ENCODE measurements at regions not wholly inside any gene's neighbourhood (a gene's known extent, or its start where the extent isn't known, plus 50 kb on each side); places are given as distances from the start of the nearest gene placed in this dataset.
"Not testable (repeated sequence)": the region's sequence is repeated elsewhere in the genome, so short reads cannot be mapped to it uniquely, and the experiment has no call there.

GRCh38 chr1:2851918-2852317 lies 50.4 kb upstream of the TTC34 start:
- H2AFZ ChIP-seq; DNase-seq; intact Hi-C loops (cut with micrococcal nuclease; ENCODE audit: unreplicated experiment); H3K4me3 ChIP-seq; H3K79me2 ChIP-seq (ENCODE audit: low read depth); H3K9me2 ChIP-seq (ENCODE audit: insufficient read depth); CTCF ChIA-PET; POLR2A ChIA-PET (ENCODE audit: unreplicated experiment); H3K36me3 ChIP-seq (ENCODE audit: low read depth); H4K20me1 ChIP-seq (ENCODE audit: insufficient read depth); H3K27ac ChIP-seq; H3F3A ChIP-seq (ENCODE audit: insufficient read depth, low read depth); BruUV-seq (replicated peaks); H3K9me3 ChIP-seq (ENCODE audit: insufficient read depth, low read depth); H3K4me1 ChIP-seq (replicated peaks; ENCODE audit: insufficient read depth); H3K4me2 ChIP-seq: not testable (repeated sequence)
- peaks cover 90% of the 10 kb centered on the region for H3K27me3 ChIP-seq (ENCODE audit: insufficient read depth, low read depth)

GRCh38 chr1:2853711-2854110 lies 52.2 kb upstream of the TTC34 start:
- no peaks in the 10 kb centered on the region for H3K4me1 ChIP-seq (replicated peaks; ENCODE audit: insufficient read depth)
- H3K27me3 ChIP-seq (ENCODE audit: insufficient read depth, low read depth), result peaks cover 90% of the 10 kb centered on the region
- no peaks in the 10 kb centered on the region for H3K79me2 ChIP-seq (ENCODE audit: low read depth)
- TF ChIP-seq CTCF (conservative IDR thresholded peaks at IDR 0.05), result no peak
- no peak for TF ChIP-seq EZH2 (IDR thresholded peaks at IDR 0.05; ENCODE audit: low read depth)
- H3K4me2 ChIP-seq, result no peak overlapping the region
- H3F3A ChIP-seq (ENCODE audit: insufficient read depth, low read depth), result no peaks in the 10 kb centered on the region
- no peak overlapping the region for H3K4me3 ChIP-seq
- CTCF ChIA-PET, result no interaction called here
- H4K20me1 ChIP-seq (ENCODE audit: insufficient read depth), result no peaks in the 10 kb centered on the region
- BruUV-seq (replicated peaks), result no TSS peak
- POLR2A ChIA-PET (ENCODE audit: unreplicated experiment), result no interaction called here
- intact Hi-C loops (cut with micrococcal nuclease; ENCODE audit: unreplicated experiment), result no loop called here
- no peaks in the 10 kb centered on the region for H3K36me3 ChIP-seq (ENCODE audit: low read depth)
- H2AFZ ChIP-seq, result no peak overlapping the region
- no peak for DNase-seq
- H3K9me3 ChIP-seq (ENCODE audit: insufficient read depth, low read depth), result no peaks in the 10 kb centered on the region
- H3K27ac ChIP-seq, result no peak overlapping the region
- H3K9me2 ChIP-seq (ENCODE audit: insufficient read depth), result no peaks in the 10 kb centered on the region

- no peaks in the 10 kb centered on the region for H3K9me2 ChIP-seq (ENCODE audit: insufficient read depth)
- no peaks in the 10 kb centered on the region for H4K20me1 ChIP-seq (ENCODE audit: insufficient read depth)
- H2AFZ ChIP-seq, result no peak overlapping the region
- H3K36me3 ChIP-seq (ENCODE audit: low read depth), result no peaks in the 10 kb centered on the region
- DNase-seq, result no peak
- no peaks in the 10 kb centered on the region for H3K4me1 ChIP-seq (replicated peaks; ENCODE audit: insufficient read depth)
- no peaks in the 10 kb centered on the region for H3K9me3 ChIP-seq (ENCODE audit: insufficient read depth, low read depth)
- no peak overlapping the region for H3K4me2 ChIP-seq
- intact Hi-C loops (cut with micrococcal nuclease; ENCODE audit: unreplicated experiment), result no loop called here
- POLR2A ChIA-PET (ENCODE audit: unreplicated experiment), result no interaction called here
- no peaks in the 10 kb centered on the region for H3K79me2 ChIP-seq (ENCODE audit: low read depth)
- H3K4me3 ChIP-seq, result no peak overlapping the region
- TF ChIP-seq EZH2 (IDR thresholded peaks at IDR 0.05; ENCODE audit: low read depth), result no peak
- H3K27me3 ChIP-seq (ENCODE audit: insufficient read depth, low read depth), result peaks cover 87% of the 10 kb centered on the region
- BruUV-seq (replicated peaks), result no TSS peak
- no peaks in the 10 kb centered on the region for H3F3A ChIP-seq (ENCODE audit: insufficient read depth, low read depth)
- H3K27ac ChIP-seq, result no peak overlapping the region
- CTCF ChIA-PET, result no interaction called here
Measured at GRCh38 chr1:2854151-2854550, 52.7 kb upstream of the TTC34 start.

GRCh38 chr1:2854611-2855010 lies 53.1 kb upstream of the TTC34 start:
- no peaks in the 10 kb centered on the region for H3F3A ChIP-seq (ENCODE audit: insufficient read depth, low read depth)
- no peaks in the 10 kb centered on the region for H3K9me3 ChIP-seq (ENCODE audit: insufficient read depth, low read depth)
- H3K4me1 ChIP-seq (replicated peaks; ENCODE audit: insufficient read depth), result no peaks in the 10 kb centered on the region
- H2AFZ ChIP-seq, result no peak overlapping the region
- no peak overlapping the region for H3K4me2 ChIP-seq
- H3K79me2 ChIP-seq (ENCODE audit: low read depth), result no peaks in the 10 kb centered on the region
- peaks cover 87% of the 10 kb centered on the region for H3K27me3 ChIP-seq (ENCODE audit: insufficient read depth, low read depth)
- no peak overlapping the region for H3K27ac ChIP-seq
- no peak for DNase-seq
- BruUV-seq (replicated peaks), result no TSS peak
- intact Hi-C loops (cut with micrococcal nuclease; ENCODE audit: unreplicated experiment), result no loop called here
- no peaks in the 10 kb centered on the region for H3K9me2 ChIP-seq (ENCODE audit: insufficient read depth)
- ChIA-PET CTCF (no interaction called here), POLR2A (ENCODE audit: unreplicated experiment) (no interaction called here)
- no peaks in the 10 kb centered on the region for H3K36me3 ChIP-seq (ENCODE audit: low read depth)
- H3K4me3 ChIP-seq, result no peak overlapping the region
- TF ChIP-seq EZH2 (IDR thresholded peaks at IDR 0.05; ENCODE audit: low read depth) (no peak), CTCF (conservative IDR thresholded peaks at IDR 0.05) (no peak)
- H4K20me1 ChIP-seq (ENCODE audit: insufficient read depth), result no peaks in the 10 kb centered on the region

Data from PC-9 (cell line).